Natural killer cell (primary cell): ENCODE measurements at regions not wholly inside any gene's neighbourhood (a gene's known extent, or its start where the extent isn't known, plus 50 kb on each side); places are given as distances from the start of the nearest gene placed in this dataset.

Experiments used
- ATAC-seq, 3 donors: fragments of 150-1000 bp in 2 of 3; fragments of 200-7000 bp in 1 of 3; cut with Tn5 transposase; 1 replicate in 1 of 3; 2 replicates in 2 of 3; pipeline ENCODE4 v1.10.0; 2021; ENCODE audit warnings: mild to moderate bottlenecking in 2 of 3, moderate library complexity in 2 of 3
- DNase-seq, 2 donors: peaks; one replicate each; pipeline versions ENCODE4 v3.0.0 to v3.0.0-alpha.2; 2013 to 2021; ENCODE audit warnings: mixed read lengths in 1 of 2
- H3K27ac ChIP-seq: one replicate; pipeline ENCODE4 v1.5.1; 2013; ENCODE audit warnings: mild to moderate bottlenecking, low read length
- H3K27me3 ChIP-seq: one replicate; pipeline ENCODE4 v1.6.1; 2013; ENCODE audit warnings: low read length; ENCODE audit not compliant: control insufficient read depth, insufficient read depth
- H3K36me3 ChIP-seq: one replicate; pipeline ENCODE4 v1.6.1; 2013; ENCODE audit warnings: low read length; ENCODE audit not compliant: control insufficient read depth, insufficient read depth
- H3K4me1 ChIP-seq: one replicate; pipeline ENCODE4 v1.6.1; 2013; ENCODE audit warnings: low read length; ENCODE audit not compliant: control insufficient read depth, insufficient read depth
- H3K4me3 ChIP-seq: one replicate; pipeline ENCODE4 v1.5.1; 2013; ENCODE audit warnings: low read length
- H3K9me3 ChIP-seq: one replicate; pipeline ENCODE4 v1.6.1; 2013; ENCODE audit warnings: low read length; ENCODE audit not compliant: control insufficient read depth, insufficient read depth
- H3K27ac Mint-ChIP-seq, 2 donors: one replicate each; pipeline ENCODE4 v1.8.0; 2022; ENCODE audit warnings: mild to moderate bottlenecking in 2 of 2, mixed read lengths in 2 of 2, moderate library complexity in 1 of 2
- H3K27me3 Mint-ChIP-seq, 2 donors: one replicate each; pipeline ENCODE4 v1.8.0; 2022; ENCODE audit warnings: low read depth in 2 of 2, mixed read lengths in 2 of 2
- H3K36me3 Mint-ChIP-seq: one replicate; pipeline ENCODE4 v1.8.0; 2022; ENCODE audit warnings: mixed read lengths
- H3K4me1 Mint-ChIP-seq, 2 donors: one replicate each; pipeline ENCODE4 v1.8.0; 2022; ENCODE audit warnings: mixed read lengths in 2 of 2
- H3K4me3 Mint-ChIP-seq: one replicate; pipeline ENCODE4 v1.8.0; 2022; ENCODE audit warnings: mild to moderate bottlenecking, moderate library complexity, mixed read lengths
- H3K9me3 Mint-ChIP-seq, 2 donors: one replicate each; pipeline ENCODE4 v1.8.0; 2022; ENCODE audit warnings: mixed read lengths in 2 of 2
- CTCF ChIP-seq: fragments of 200-600 bp; IDR thresholded peaks from one replicate; pipeline ENCODE4 v1.8.0; 2022; ENCODE audit warnings: antibody characterized with exemption
- WGBS: methylation state at CpG from one replicate; pipeline ENCODE4 v1.1.7; 2013; ENCODE audit warnings: missing lambda C conversion rate; ENCODE audit not compliant: insufficient coverage; 5-methylcytosine and 5-hydroxymethylcytosine counted together
- intact Hi-C: fragments of 100-400 bp; cut with micrococcal nuclease; formaldehyde crosslinking; loops from one replicate; pipeline ENCODE4 v1.14.2; 2022

- Mint-ChIP-seq H3K4me1 (no peaks in the 10 kb centered on the region), H3K9me3 (no peaks in the 10 kb centered on the region), H3K27me3 (peaks cover 0 to 4% of the 10 kb centered on the region in 2 donors), H3K27ac (no peak overlapping the region), H3K36me3 (no peaks in the 10 kb centered on the region), H3K4me3 (no peak overlapping the region)
- intact Hi-C loops, result no loop called here
- no peak overlapping the region for H3K4me3 ChIP-seq
- 77% methylated on average over 3 of the region's 3 CpGs for WGBS
- no peaks in the 10 kb centered on the region for H3K36me3 ChIP-seq
- ATAC-seq, result no peak
- H3K27me3 ChIP-seq, result no peaks in the 10 kb centered on the region
- no peaks in the 10 kb centered on the region for H3K9me3 ChIP-seq
- TF ChIP-seq CTCF, result no peak
- no peak for DNase-seq
- H3K27ac ChIP-seq, result no peak overlapping the region
- H3K4me1 ChIP-seq, result no peaks in the 10 kb centered on the region
These were observed 241.0 kb upstream of the ACVR2A start for GRCh38 chr2:147603876-147604275.

- H3K4me3 ChIP-seq, result no peak overlapping the region
- no peaks in the 10 kb centered on the region for H3K9me3 ChIP-seq
- Mint-ChIP-seq H3K27ac (no peak overlapping the region), H3K27me3 (peaks cover 0 to 4% of the 10 kb centered on the region in 2 donors), H3K4me1 (no peaks in the 10 kb centered on the region), H3K4me3 (no peak overlapping the region), H3K36me3 (no peaks in the 10 kb centered on the region), H3K9me3 (no peaks in the 10 kb centered on the region)
- DNase-seq (no peak), ATAC-seq (no peak)
- H3K27ac ChIP-seq, result no peak overlapping the region
- no CpG with 5 or more reads among the region's 1 CpG for WGBS
- no peak for TF ChIP-seq CTCF
- H3K4me1 ChIP-seq, result no peaks in the 10 kb centered on the region
- H3K27me3 ChIP-seq, result no peaks in the 10 kb centered on the region
- H3K36me3 ChIP-seq, result no peaks in the 10 kb centered on the region
- intact Hi-C loops, result no loop called here
These were observed 241.4 kb upstream of the ACVR2A start for GRCh38 chr2:147603447-147603846.

- H3K4me3 ChIP-seq, result no peak overlapping the region
- no peak for TF ChIP-seq CTCF
- H3K9me3 Mint-ChIP-seq, result no peaks in the 10 kb centered on the region
- WGBS, result 84% methylated on average over 4 of the region's 5 CpGs
- no peak overlapping the region for H3K4me3 Mint-ChIP-seq
- H3K27me3 ChIP-seq, result no peaks in the 10 kb centered on the region
- no peak overlapping the region for H3K27ac ChIP-seq
- H3K36me3 ChIP-seq, result no peaks in the 10 kb centered on the region
- H3K36me3 Mint-ChIP-seq, result no peaks in the 10 kb centered on the region
- intact Hi-C loops, result no loop called here
- ATAC-seq (no peak), DNase-seq (no peak)
- H3K27ac Mint-ChIP-seq, result no peak overlapping the region
- H3K4me1 Mint-ChIP-seq, result no peaks in the 10 kb centered on the region
- H3K27me3 Mint-ChIP-seq, result peaks cover 0 to 4% of the 10 kb centered on the region in 2 donors
- no peaks in the 10 kb centered on the region for H3K4me1 ChIP-seq
- H3K9me3 ChIP-seq, result no peaks in the 10 kb centered on the region
These were observed 244.2 kb upstream of the ACVR2A start for GRCh38 chr2:147600646-147601045.

GRCh38 chr2:147600223-147600622 is 244.6 kb upstream of the ACVR2A start:
- Histone ChIP-seq H3K4me1 (no peaks in the 10 kb centered on the region), H3K27me3 (no peaks in the 10 kb centered on the region), H3K36me3 (no peaks in the 10 kb centered on the region), H3K27ac (no peak overlapping the region), H3K9me3 (no peaks in the 10 kb centered on the region), H3K4me3 (no peak overlapping the region)
- intact Hi-C loops, result no loop called here
- no peak for TF ChIP-seq CTCF
- no peak overlapping the region for H3K4me3 Mint-ChIP-seq
- DNase-seq (no peak), ATAC-seq (no peak)
- H3K4me1 Mint-ChIP-seq, result no peaks in the 10 kb centered on the region
- peaks cover 0 to 4% of the 10 kb centered on the region in 2 donors for H3K27me3 Mint-ChIP-seq
- no peaks in the 10 kb centered on the region for H3K36me3 Mint-ChIP-seq
- H3K9me3 Mint-ChIP-seq, result no peaks in the 10 kb centered on the region
- 88% methylated on average over 7 of the region's 7 CpGs for WGBS
- no peak overlapping the region for H3K27ac Mint-ChIP-seq
